OCI-LY1 (cell line): ENCODE measurements at regions not wholly inside any gene's neighbourhood (a gene's known extent, or its start where the extent isn't known, plus 50 kb on each side); places are given as distances from the start of the nearest gene placed in this dataset.

Experiments used
- EZH2 ChIP-seq: fragments of 200-600 bp; sonication (generic), shearing (Covaris generic); IDR thresholded peaks from 2 replicates; pipeline ENCODE4 v1.8.0; 2017; ENCODE audit warnings: borderline replicate concordance, mixed run types, mild to moderate bottlenecking, antibody characterized with exemption, low read length, moderate library complexity, mixed read lengths
- TF ChIP-seq, protein P1 (sequence below): fragments of 200-600 bp; sonication (generic), shearing (Covaris generic); IDR thresholded peaks from 2 replicates; pipeline ENCODE4 v1.5.1; 2017; ENCODE audit warnings: mild to moderate bottlenecking, antibody characterized with exemption, low read length, moderate library complexity, mixed read lengths

DNA sequence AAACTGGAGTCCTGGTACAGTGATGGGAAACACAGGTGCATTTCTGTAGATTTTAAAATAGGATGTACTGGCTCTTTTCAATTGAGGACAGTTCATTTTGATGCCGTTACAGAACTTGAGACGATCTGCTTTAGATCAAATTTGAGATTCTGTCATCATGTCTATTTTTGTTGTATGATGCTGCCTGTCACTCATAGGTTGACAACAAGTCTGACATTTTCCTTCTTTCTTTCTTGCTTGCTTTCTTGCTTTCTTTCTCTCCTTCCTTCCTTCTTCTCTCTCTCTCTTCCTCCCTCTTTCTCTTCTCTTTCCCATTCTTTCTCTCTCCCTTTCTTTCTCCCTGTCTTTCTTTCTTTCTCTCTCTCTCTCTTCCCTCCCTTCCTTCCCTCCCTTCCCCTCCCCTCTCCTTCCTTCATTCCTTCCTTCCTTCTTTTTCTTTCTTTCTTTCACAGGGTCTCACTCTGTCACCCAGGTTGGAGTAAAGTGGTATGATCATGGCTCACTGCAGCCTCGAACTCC, 152.6 kb upstream of the SGK1 start:
- TF ChIP-seq, protein P1, sequence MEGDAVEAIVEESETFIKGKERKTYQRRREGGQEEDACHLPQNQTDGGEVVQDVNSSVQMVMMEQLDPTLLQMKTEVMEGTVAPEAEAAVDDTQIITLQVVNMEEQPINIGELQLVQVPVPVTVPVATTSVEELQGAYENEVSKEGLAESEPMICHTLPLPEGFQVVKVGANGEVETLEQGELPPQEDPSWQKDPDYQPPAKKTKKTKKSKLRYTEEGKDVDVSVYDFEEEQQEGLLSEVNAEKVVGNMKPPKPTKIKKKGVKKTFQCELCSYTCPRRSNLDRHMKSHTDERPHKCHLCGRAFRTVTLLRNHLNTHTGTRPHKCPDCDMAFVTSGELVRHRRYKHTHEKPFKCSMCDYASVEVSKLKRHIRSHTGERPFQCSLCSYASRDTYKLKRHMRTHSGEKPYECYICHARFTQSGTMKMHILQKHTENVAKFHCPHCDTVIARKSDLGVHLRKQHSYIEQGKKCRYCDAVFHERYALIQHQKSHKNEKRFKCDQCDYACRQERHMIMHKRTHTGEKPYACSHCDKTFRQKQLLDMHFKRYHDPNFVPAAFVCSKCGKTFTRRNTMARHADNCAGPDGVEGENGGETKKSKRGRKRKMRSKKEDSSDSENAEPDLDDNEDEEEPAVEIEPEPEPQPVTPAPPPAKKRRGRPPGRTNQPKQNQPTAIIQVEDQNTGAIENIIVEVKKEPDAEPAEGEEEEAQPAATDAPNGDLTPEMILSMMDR = no peak
- TF ChIP-seq EZH2 = no peak
